Fibroblast of lung (primary cell): ENCODE measurements at regions not wholly inside any gene's neighbourhood (a gene's known extent, or its start where the extent isn't known, plus 50 kb on each side); places are given as distances from the start of the nearest gene placed in this dataset.

Experiments used
- CTCF ChIP-seq, 2 donors: IDR thresholded peaks in 1 of 2; conservative IDR thresholded peaks in 1 of 2; 1 replicate in 1 of 2; 2 replicates in 1 of 2; pipeline ENCODE4 v1.5.1; 2011 to 2012; ENCODE audit warnings: low read length in 2 of 2, control low read depth in 1 of 2, inconsistent platforms in 1 of 2, low read depth in 1 of 2, mild to moderate bottlenecking in 1 of 2
- EZH2 ChIP-seq: IDR thresholded peaks from 2 replicates; pipeline ENCODE4 v1.5.1; 2012; ENCODE audit warnings: low read length, control low read depth, mild to moderate bottlenecking; ENCODE audit errors: missing control alignments

- TF ChIP-seq CTCF (conservative IDR thresholded peaks at IDR 0.05 in 1 of 2, IDR thresholded peaks at IDR 0.05 in 1 of 2; ENCODE audit: low read depth in 1 of 2, low read length in 2 of 2) (no peak), EZH2 (no peak)
Observed at GRCh38 chr12:66741919-66742318, 63.0 kb upstream of the GRIP1 start.
